ENCODE measurements at regions not wholly inside any gene's neighbourhood (a gene's known extent, or its start where the extent isn't known, plus 50 kb on each side); places are given as distances from the start of the nearest gene placed in this dataset.

DNA sequence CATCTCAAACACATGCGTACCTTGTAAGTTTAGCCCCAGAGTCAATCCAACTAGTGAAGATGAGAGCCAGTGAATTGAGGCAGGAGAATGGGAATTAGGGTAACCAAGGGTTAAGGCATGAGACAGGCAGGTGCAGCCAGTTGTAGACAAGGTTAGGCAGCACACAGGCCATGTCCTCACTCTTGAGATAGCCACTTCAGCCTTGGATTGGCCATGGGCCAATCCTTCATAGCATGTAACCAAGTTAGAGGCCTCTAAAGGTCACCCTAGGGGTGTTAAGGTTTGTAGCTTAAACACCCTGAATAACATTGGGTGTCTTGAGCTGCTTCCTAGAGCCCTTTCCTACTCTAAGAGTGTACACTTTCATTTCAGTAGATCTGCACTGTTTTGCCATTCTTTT is 208.2 kb upstream of the RBM19 start:
- intact Hi-C loops (cut with micrococcal nuclease), result no loop called here
- Histone ChIP-seq H3K79me2 (ENCODE audit: control insufficient read depth, insufficient read depth, low read length) (no peaks in the 10 kb centered on the region), H3K9ac (replicated peaks; ENCODE audit: extremely low read depth, insufficient read depth, low read length) (no peak overlapping the region), H3K4me3 (replicated peaks in 1 of 3; ENCODE audit: insufficient read depth in 1 of 3, low read depth in 1 of 3, low read length in 3 of 3) (no peak overlapping the region), H4K20me1 (replicated peaks; ENCODE audit: control insufficient read depth, extremely low read depth, insufficient read depth, low read length) (no peaks in the 10 kb centered on the region), H3K27ac (ENCODE audit: insufficient read depth, low read depth, low read length) (no peak overlapping the region), H3K27me3 (ENCODE audit: control insufficient read depth in 2 of 2, insufficient read depth in 2 of 2, low read length in 2 of 2) (no peaks in the 10 kb centered on the region), H3K9me1 (replicated peaks; ENCODE audit: control insufficient read depth, extremely low read depth, insufficient read depth, low read length) (no peaks in the 10 kb centered on the region), H3K4me2 (ENCODE audit: insufficient read depth, low read length) (no peak overlapping the region), H3K9me3 (replicated peaks; ENCODE audit: control insufficient read depth, insufficient read depth, low read length) (peaks cover 14% of the 10 kb centered on the region), H2AFZ (ENCODE audit: low read depth, low read length) (no peak overlapping the region), H3K4me1 (ENCODE audit: control insufficient read depth, extremely low read depth, insufficient read depth, low read length) (no peaks in the 10 kb centered on the region), H3K36me3 (ENCODE audit: control insufficient read depth in 2 of 2, extremely low read depth in 1 of 2, insufficient read depth in 2 of 2, low read length in 2 of 2) (no peaks in the 10 kb centered on the region)
- no TSS peak for BruUV-seq (replicated peaks)
- TF ChIP-seq EZH2 (IDR thresholded peaks at IDR 0.05; ENCODE audit: borderline replicate concordance, low read depth, low read length, severe bottlenecking) (no peak), MYC (IDR thresholded peaks at IDR 0.05; ENCODE audit: low read depth, low read length) (no peak), POLR2A (IDR thresholded peaks at IDR 0.05; ENCODE audit: low read depth, low read length) (no peak), GATA2 (IDR thresholded peaks at IDR 0.05; ENCODE audit: insufficient read depth, insufficient read length, low read depth, low read length) (no peak)
- TF ChIP-seq, protein P1, sequence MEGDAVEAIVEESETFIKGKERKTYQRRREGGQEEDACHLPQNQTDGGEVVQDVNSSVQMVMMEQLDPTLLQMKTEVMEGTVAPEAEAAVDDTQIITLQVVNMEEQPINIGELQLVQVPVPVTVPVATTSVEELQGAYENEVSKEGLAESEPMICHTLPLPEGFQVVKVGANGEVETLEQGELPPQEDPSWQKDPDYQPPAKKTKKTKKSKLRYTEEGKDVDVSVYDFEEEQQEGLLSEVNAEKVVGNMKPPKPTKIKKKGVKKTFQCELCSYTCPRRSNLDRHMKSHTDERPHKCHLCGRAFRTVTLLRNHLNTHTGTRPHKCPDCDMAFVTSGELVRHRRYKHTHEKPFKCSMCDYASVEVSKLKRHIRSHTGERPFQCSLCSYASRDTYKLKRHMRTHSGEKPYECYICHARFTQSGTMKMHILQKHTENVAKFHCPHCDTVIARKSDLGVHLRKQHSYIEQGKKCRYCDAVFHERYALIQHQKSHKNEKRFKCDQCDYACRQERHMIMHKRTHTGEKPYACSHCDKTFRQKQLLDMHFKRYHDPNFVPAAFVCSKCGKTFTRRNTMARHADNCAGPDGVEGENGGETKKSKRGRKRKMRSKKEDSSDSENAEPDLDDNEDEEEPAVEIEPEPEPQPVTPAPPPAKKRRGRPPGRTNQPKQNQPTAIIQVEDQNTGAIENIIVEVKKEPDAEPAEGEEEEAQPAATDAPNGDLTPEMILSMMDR (IDR thresholded peaks at IDR 0.05; ENCODE audit: extremely low read depth in 1 of 2, insufficient read depth in 1 of 2, low read depth in 1 of 2, low read length in 2 of 2), result no peak
- CTCF ChIA-PET, result no interaction called here
- DNase-seq (ENCODE audit: low read depth, low spot score) (no peak), FAIRE-seq (no peak)
- POLR2A ChIA-PET, result no interaction called here
- dilution Hi-C loops (cut with MboI; ENCODE audit: extremely low pct_ligation_motif_present, low sequenced_read_pairs), result no loop called here

DNA sequence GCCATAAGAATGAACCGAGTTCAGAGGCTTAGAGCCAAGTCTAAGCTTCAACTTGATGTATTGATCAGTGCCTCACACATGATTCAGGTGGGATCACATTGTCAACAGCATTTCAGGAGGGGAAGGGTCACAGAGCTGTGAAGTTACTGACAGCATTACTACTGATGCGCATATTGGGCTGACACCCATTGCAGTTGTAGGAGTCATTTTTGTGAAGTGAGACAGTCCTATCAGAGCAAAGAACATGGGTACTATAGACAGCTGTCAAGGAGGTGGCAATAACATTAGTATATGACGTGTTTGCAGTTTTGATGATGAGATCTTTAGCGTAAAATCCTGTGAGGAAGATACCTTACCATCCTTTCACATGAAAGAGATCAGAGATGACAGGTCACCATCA is 206.0 kb upstream of the RBM19 start:
- H3K9me1 ChIP-seq (replicated peaks; ENCODE audit: control insufficient read depth, extremely low read depth, insufficient read depth, low read length), result no peaks in the 10 kb centered on the region
- no TSS peak for BruUV-seq (replicated peaks)
- no peak overlapping the region for H2AFZ ChIP-seq (ENCODE audit: low read depth, low read length)
- no peak overlapping the region for H3K4me3 ChIP-seq (replicated peaks in 1 of 3; ENCODE audit: insufficient read depth in 1 of 3, low read depth in 1 of 3, low read length in 3 of 3)
- no peak overlapping the region for H3K27ac ChIP-seq (ENCODE audit: insufficient read depth, low read depth, low read length)
- TF ChIP-seq GATA2 (IDR thresholded peaks at IDR 0.05; ENCODE audit: insufficient read depth, insufficient read length, low read depth, low read length) (no peak), MYC (IDR thresholded peaks at IDR 0.05; ENCODE audit: low read depth, low read length) (no peak), EZH2 (IDR thresholded peaks at IDR 0.05; ENCODE audit: borderline replicate concordance, low read depth, low read length, severe bottlenecking) (no peak), FOS (IDR thresholded peaks at IDR 0.05; ENCODE audit: borderline replicate concordance, insufficient read depth, low read length) (no peak), JUN (IDR thresholded peaks at IDR 0.05; ENCODE audit: borderline replicate concordance, insufficient read depth, insufficient read length, low read depth) (no peak), POLR2A (IDR thresholded peaks at IDR 0.05; ENCODE audit: low read depth, low read length) (no peak), POLR2AphosphoS5 (IDR thresholded peaks at IDR 0.05; ENCODE audit: insufficient read depth, low read depth, low read length) (no peak)
- TF ChIP-seq, protein P2, sequence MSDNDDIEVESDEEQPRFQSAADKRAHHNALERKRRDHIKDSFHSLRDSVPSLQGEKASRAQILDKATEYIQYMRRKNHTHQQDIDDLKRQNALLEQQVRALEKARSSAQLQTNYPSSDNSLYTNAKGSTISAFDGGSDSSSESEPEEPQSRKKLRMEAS (IDR thresholded peaks at IDR 0.05; ENCODE audit: insufficient read depth, insufficient read length), result no peak
- TF ChIP-seq, protein P1 (IDR thresholded peaks at IDR 0.05; ENCODE audit: extremely low read depth in 1 of 2, insufficient read depth in 1 of 2, low read depth in 1 of 2, low read length in 2 of 2), result no peak
- ChIA-PET POLR2A (no interaction called here), CTCF (no interaction called here)
- no peaks in the 10 kb centered on the region for H3K4me1 ChIP-seq (ENCODE audit: control insufficient read depth, extremely low read depth, insufficient read depth, low read length)
- H3K27me3 ChIP-seq (ENCODE audit: control insufficient read depth in 2 of 2, insufficient read depth in 2 of 2, low read length in 2 of 2), result no peaks in the 10 kb centered on the region
- H4K20me1 ChIP-seq (replicated peaks; ENCODE audit: control insufficient read depth, extremely low read depth, insufficient read depth, low read length), result no peaks in the 10 kb centered on the region
- no peak overlapping the region for H3K4me2 ChIP-seq (ENCODE audit: insufficient read depth, low read length)
- DNase-seq (ENCODE audit: low read depth, low spot score) (no peak), FAIRE-seq (no peak)
- no peaks in the 10 kb centered on the region for H3K36me3 ChIP-seq (ENCODE audit: control insufficient read depth in 2 of 2, extremely low read depth in 1 of 2, insufficient read depth in 2 of 2, low read length in 2 of 2)
- no peak overlapping the region for H3K9ac ChIP-seq (replicated peaks; ENCODE audit: extremely low read depth, insufficient read depth, low read length)
- peaks cover 20% of the 10 kb centered on the region for H3K9me3 ChIP-seq (replicated peaks; ENCODE audit: control insufficient read depth, insufficient read depth, low read length)
- intact Hi-C loops (cut with micrococcal nuclease) (no loop called here), dilution Hi-C loops (cut with MboI; ENCODE audit: extremely low pct_ligation_motif_present, low sequenced_read_pairs) (no loop called here)
- H3K79me2 ChIP-seq (ENCODE audit: control insufficient read depth, insufficient read depth, low read length), result no peaks in the 10 kb centered on the region

All from endothelial cell of umbilical vein (primary cell).